ENCODE measurements at regions not wholly inside any gene's neighbourhood (a gene's known extent, or its start where the extent isn't known, plus 50 kb on each side); places are given as distances from the start of the nearest gene placed in this dataset.

DNA sequence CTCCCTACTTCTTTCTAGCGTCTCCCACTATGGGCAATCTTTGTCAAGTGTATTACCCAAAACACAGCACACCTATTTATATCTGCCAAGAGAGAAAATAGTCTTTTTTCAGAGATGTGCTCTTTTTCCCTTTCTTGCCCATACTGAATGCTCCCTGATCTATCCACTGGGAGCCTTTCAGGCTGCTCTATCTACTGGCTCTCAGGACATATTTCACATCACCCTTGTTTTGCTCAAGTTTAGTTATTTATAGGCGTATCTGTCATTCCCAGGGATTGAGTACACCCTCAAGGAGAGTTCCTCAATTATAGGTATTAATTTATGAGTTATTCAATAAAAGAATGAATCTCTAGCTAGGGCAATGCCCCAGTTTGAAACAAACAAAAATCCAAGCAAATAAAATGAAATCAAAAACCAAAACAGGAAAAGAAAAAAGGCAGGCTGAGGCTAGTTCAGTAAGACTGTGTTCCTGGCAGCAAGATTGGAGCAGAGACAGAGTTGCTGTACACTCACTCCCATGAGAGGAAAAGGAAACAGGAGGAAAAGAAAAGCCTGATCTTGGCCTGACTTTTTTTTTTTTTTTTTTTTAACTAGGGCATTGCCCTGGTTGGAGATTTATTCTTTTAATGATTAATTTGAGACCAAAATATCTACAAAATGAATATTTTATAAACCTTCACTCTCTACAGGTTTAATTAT, 665.9 kb upstream of the PCDH15 start:
- TF ChIP-seq, protein P1, sequence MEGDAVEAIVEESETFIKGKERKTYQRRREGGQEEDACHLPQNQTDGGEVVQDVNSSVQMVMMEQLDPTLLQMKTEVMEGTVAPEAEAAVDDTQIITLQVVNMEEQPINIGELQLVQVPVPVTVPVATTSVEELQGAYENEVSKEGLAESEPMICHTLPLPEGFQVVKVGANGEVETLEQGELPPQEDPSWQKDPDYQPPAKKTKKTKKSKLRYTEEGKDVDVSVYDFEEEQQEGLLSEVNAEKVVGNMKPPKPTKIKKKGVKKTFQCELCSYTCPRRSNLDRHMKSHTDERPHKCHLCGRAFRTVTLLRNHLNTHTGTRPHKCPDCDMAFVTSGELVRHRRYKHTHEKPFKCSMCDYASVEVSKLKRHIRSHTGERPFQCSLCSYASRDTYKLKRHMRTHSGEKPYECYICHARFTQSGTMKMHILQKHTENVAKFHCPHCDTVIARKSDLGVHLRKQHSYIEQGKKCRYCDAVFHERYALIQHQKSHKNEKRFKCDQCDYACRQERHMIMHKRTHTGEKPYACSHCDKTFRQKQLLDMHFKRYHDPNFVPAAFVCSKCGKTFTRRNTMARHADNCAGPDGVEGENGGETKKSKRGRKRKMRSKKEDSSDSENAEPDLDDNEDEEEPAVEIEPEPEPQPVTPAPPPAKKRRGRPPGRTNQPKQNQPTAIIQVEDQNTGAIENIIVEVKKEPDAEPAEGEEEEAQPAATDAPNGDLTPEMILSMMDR (IDR thresholded peaks at IDR 0.05) = no peak
- TF ChIP-seq EZH2phosphoT487 (IDR thresholded peaks at IDR 0.05) = no peak
- no peak for TF ChIP-seq EZH2 (IDR thresholded peaks at IDR 0.05)
- Histone ChIP-seq H3K9ac (no peak overlapping the region), H2AFZ (replicated peaks) (no peak overlapping the region), H3K9me3 (ENCODE audit: low read depth) (no peaks in the 10 kb centered on the region), H3F3A (ENCODE audit: low read depth) (no peaks in the 10 kb centered on the region), H4K20me1 (ENCODE audit: low read depth) (no peaks in the 10 kb centered on the region), H3K27me3 (no peaks in the 10 kb centered on the region), H3K27ac (no peak overlapping the region), H3K4me2 (no peak overlapping the region), H3K4me1 (no peaks in the 10 kb centered on the region), H3K4me3 (no peak overlapping the region), H3K79me2 (ENCODE audit: low read depth) (no peaks in the 10 kb centered on the region), H3K36me3 (no peaks in the 10 kb centered on the region)
- H3K4me1 Mint-ChIP-seq = no peaks in the 10 kb centered on the region
- no peak for DNase-seq (ENCODE audit: low spot score)
- no peak overlapping the region for H3K4me3 Mint-ChIP-seq
- no peak overlapping the region for H3K27ac Mint-ChIP-seq
- H3K9me3 Mint-ChIP-seq = no peaks in the 10 kb centered on the region
- peaks cover 2% of the 10 kb centered on the region for H3K27me3 Mint-ChIP-seq (ENCODE audit: insufficient read depth, low read depth)
- H3K36me3 Mint-ChIP-seq = no peaks in the 10 kb centered on the region

DNA sequence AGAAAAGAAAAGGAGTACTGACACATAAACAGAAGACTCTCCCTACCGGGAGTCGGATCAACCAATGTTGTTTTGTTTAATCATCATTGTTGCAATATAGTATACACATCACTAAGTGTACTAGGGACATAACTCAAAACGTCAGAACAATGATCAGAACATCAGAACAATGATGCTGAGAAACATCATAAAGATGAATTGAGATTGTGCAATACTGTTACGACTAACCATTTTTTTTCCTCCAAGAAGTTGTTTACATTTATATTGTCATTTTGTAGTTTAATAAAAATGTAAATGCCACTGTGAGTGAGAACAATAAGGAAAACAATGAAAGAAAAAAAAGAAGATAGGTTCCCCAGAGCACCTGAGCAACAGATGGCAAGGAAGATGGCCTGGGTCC, 663.1 kb upstream of the PCDH15 start:
- H3K9me3 ChIP-seq (ENCODE audit: low read depth) = no peaks in the 10 kb centered on the region
- H3K4me3 Mint-ChIP-seq = no peak overlapping the region
- no peaks in the 10 kb centered on the region for H3K27me3 ChIP-seq
- no peaks in the 10 kb centered on the region for H4K20me1 ChIP-seq (ENCODE audit: low read depth)
- no peaks in the 10 kb centered on the region for H3K36me3 ChIP-seq
- H3K4me2 ChIP-seq = no peak overlapping the region
- H3K4me1 Mint-ChIP-seq = no peaks in the 10 kb centered on the region
- DNase-seq (ENCODE audit: low spot score) = no peak
- H3K4me3 ChIP-seq = no peak overlapping the region
- H3K27ac Mint-ChIP-seq = no peak overlapping the region
- no peaks in the 10 kb centered on the region for H3K79me2 ChIP-seq (ENCODE audit: low read depth)
- no peak for TF ChIP-seq EZH2phosphoT487 (IDR thresholded peaks at IDR 0.05)
- TF ChIP-seq EZH2 (IDR thresholded peaks at IDR 0.05) = no peak
- TF ChIP-seq, protein P1 (IDR thresholded peaks at IDR 0.05) = no peak
- H3K4me1 ChIP-seq = no peaks in the 10 kb centered on the region
- no peaks in the 10 kb centered on the region for H3K9me3 Mint-ChIP-seq
- no peaks in the 10 kb centered on the region for H3K27me3 Mint-ChIP-seq (ENCODE audit: insufficient read depth, low read depth)
- H3K9ac ChIP-seq = no peak overlapping the region
- H3K36me3 Mint-ChIP-seq = no peaks in the 10 kb centered on the region
- H3K27ac ChIP-seq = no peak overlapping the region
- no peaks in the 10 kb centered on the region for H3F3A ChIP-seq (ENCODE audit: low read depth)
- H2AFZ ChIP-seq (replicated peaks) = no peak overlapping the region

DNA sequence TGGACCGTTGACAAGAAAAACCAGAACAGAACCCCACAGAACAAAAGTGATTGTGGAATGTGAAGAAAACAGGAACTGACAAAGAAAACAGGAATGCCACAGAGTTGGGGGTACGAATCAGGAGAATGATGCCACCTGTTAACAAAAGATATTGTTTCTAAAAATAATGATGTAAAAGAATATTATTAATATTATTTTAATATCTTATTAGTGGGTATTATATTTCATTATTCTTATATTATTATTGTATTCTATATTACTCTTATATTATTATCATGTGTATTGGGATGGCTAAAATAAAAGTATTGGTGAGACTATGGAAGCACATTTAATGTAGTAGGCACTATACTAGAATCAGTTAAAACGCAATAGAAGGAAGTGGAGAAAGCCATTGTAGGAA, 659.0 kb upstream of the PCDH15 start:
- no peak overlapping the region for H3K4me3 ChIP-seq
- H3K4me1 ChIP-seq = no peaks in the 10 kb centered on the region
- H3K4me2 ChIP-seq = no peak overlapping the region
- no peak overlapping the region for H2AFZ ChIP-seq (replicated peaks)
- TF ChIP-seq, protein P1 (IDR thresholded peaks at IDR 0.05) = no peak
- TF ChIP-seq EZH2phosphoT487 (IDR thresholded peaks at IDR 0.05) = no peak
- no peak for TF ChIP-seq EZH2 (IDR thresholded peaks at IDR 0.05)
- H3K27me3 ChIP-seq = no peaks in the 10 kb centered on the region
- Mint-ChIP-seq H3K27me3 (ENCODE audit: insufficient read depth, low read depth) (no peaks in the 10 kb centered on the region), H3K4me3 (no peak overlapping the region), H3K27ac (no peak overlapping the region), H3K4me1 (no peaks in the 10 kb centered on the region), H3K36me3 (no peaks in the 10 kb centered on the region), H3K9me3 (no peaks in the 10 kb centered on the region)
- H3F3A ChIP-seq (ENCODE audit: low read depth) = no peaks in the 10 kb centered on the region
- no peaks in the 10 kb centered on the region for H3K9me3 ChIP-seq (ENCODE audit: low read depth)
- no peaks in the 10 kb centered on the region for H3K79me2 ChIP-seq (ENCODE audit: low read depth)
- H3K9ac ChIP-seq = no peak overlapping the region
- H4K20me1 ChIP-seq (ENCODE audit: low read depth) = no peaks in the 10 kb centered on the region
- DNase-seq (ENCODE audit: low spot score) = no peak
- H3K27ac ChIP-seq = no peak overlapping the region
- no peaks in the 10 kb centered on the region for H3K36me3 ChIP-seq

All from neural progenitor cell (in vitro differentiated cells).